ENCODE measurements at regions not wholly inside any gene's neighbourhood (a gene's known extent, or its start where the extent isn't known, plus 50 kb on each side); places are given as distances from the start of the nearest gene placed in this dataset.

DNA sequence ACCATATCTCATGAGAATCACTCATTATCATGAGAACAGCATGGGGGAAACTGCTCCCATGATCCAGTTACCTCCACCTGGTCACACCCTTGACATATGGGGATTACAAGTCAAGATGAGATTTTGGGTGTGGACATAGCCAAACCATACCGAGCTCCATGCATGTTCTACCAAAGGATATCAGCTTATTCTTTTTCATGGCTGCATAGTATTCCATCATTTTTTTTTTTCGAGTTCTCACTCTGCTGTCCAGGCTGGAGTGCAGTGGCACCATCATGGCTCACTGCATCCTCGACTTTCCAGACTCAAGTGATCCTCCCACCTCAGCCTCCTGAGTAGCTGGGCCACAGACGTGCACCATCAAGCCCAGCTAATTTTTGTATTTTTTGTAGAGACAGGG is 668.3 kb downstream of the GATA3 start:
- no peak for TF ChIP-seq EZH2phosphoT487 (IDR thresholded peaks at IDR 0.05; ENCODE audit: insufficient read depth, low read depth)
- no peak for TF ChIP-seq EZH2 (IDR thresholded peaks at IDR 0.05; ENCODE audit: insufficient read depth, poor library complexity, severe bottlenecking)
- H3K9ac ChIP-seq = no peak overlapping the region
- no peaks in the 10 kb centered on the region for H3K36me3 ChIP-seq (ENCODE audit: low read depth)
- DNase-seq = no peak
- in situ Hi-C loops (cut with MboI) = no loop called here
- 12 to 14% methylated on average over 4 of the region's 4 CpGs for WGBS, 2 experiments (ENCODE audit: low coverage in 1 of 2, low lambda C conversion rate in 2 of 2, missing lambda C conversion rate in 2 of 2)
- H3K4me3 ChIP-seq = no peak overlapping the region
- H4K20me1 ChIP-seq (ENCODE audit: insufficient read depth) = no peaks in the 10 kb centered on the region
- H3K27me3 ChIP-seq (replicated peaks; ENCODE audit: insufficient read depth) = no peaks in the 10 kb centered on the region
- H3K4me1 ChIP-seq (ENCODE audit: insufficient read depth) = no peaks in the 10 kb centered on the region
- H3K79me2 ChIP-seq (ENCODE audit: insufficient read depth) = no peaks in the 10 kb centered on the region
- H3K9me3 ChIP-seq (ENCODE audit: low read depth) = peaks cover 4% of the 10 kb centered on the region
- no peaks in the 10 kb centered on the region for H3K9me2 ChIP-seq (ENCODE audit: insufficient read depth)
- H2AFZ ChIP-seq = no peak overlapping the region
- H3K4me2 ChIP-seq (ENCODE audit: unreplicated experiment) = no peak overlapping the region
- H3K27ac ChIP-seq = no peak overlapping the region
- H3F3A ChIP-seq (ENCODE audit: insufficient read depth) = no peaks in the 10 kb centered on the region

- Histone ChIP-seq H3K27ac (no peak overlapping the region), H3K36me3 (ENCODE audit: low read depth) (no peaks in the 10 kb centered on the region), H3K4me1 (ENCODE audit: insufficient read depth) (no peaks in the 10 kb centered on the region), H3K4me2 (ENCODE audit: unreplicated experiment) (no peak overlapping the region), H3K9ac (no peak overlapping the region), H3F3A (ENCODE audit: insufficient read depth) (no peaks in the 10 kb centered on the region), H3K9me2 (ENCODE audit: insufficient read depth) (no peaks in the 10 kb centered on the region), H3K79me2 (ENCODE audit: insufficient read depth) (no peaks in the 10 kb centered on the region), H4K20me1 (ENCODE audit: insufficient read depth) (no peaks in the 10 kb centered on the region), H3K27me3 (replicated peaks; ENCODE audit: insufficient read depth) (no peaks in the 10 kb centered on the region), H3K4me3 (no peak overlapping the region), H3K9me3 (ENCODE audit: low read depth) (peaks cover 5% of the 10 kb centered on the region), H2AFZ (no peak overlapping the region)
- 18 to 26% methylated on average over 8 of the region's 8 CpGs for WGBS, 2 experiments (ENCODE audit: low coverage in 1 of 2, low lambda C conversion rate in 2 of 2, missing lambda C conversion rate in 2 of 2)
- TF ChIP-seq EZH2phosphoT487 (IDR thresholded peaks at IDR 0.05; ENCODE audit: insufficient read depth, low read depth) (no peak), EZH2 (IDR thresholded peaks at IDR 0.05; ENCODE audit: insufficient read depth, poor library complexity, severe bottlenecking) (no peak)
- DNase-seq = no peak
- in situ Hi-C loops (cut with MboI) = no loop called here
These were observed 670.9 kb downstream of the GATA3 start for GRCh38 chr10:8725343-8725742.

DNA sequence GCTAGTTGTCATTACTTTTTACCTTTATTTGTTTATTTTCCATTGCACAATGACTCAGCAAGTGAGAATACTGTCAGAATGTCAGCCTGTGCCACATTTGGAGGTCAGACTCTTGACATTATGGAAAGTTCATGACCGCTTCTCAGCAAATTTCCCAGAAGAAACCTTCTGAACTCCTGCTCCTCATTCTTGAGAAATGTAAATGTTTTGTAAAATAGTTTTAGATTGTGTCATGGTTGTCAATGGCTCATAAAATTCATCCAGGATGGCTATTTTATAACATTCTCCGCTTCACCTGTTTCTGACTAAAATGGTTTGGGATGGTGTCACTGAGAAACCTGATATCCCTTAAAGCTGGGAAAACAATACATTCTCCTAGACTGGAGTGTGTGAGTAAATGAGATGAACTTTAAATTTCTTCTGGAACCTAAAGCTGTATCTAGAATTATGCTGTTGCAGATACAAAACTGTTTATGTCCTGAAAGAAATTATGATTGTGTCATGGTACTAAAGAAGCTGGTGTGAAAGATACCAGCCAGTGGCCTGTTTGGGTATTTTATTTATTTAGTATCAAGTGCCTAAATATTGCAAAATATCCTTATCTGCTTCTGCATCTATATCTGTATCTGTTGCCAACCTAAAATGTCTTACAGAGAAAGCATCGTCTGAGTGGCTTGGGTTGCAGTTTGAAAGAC is 671.7 kb downstream of the GATA3 start:
- H3K9me2 ChIP-seq (ENCODE audit: insufficient read depth) = no peaks in the 10 kb centered on the region
- H3K27me3 ChIP-seq (replicated peaks; ENCODE audit: insufficient read depth) = no peaks in the 10 kb centered on the region
- in situ Hi-C loops (cut with MboI) = no loop called here
- no peaks in the 10 kb centered on the region for H3K4me1 ChIP-seq (ENCODE audit: insufficient read depth)
- H3K9me3 ChIP-seq (ENCODE audit: low read depth) = peaks cover 5% of the 10 kb centered on the region
- no peaks in the 10 kb centered on the region for H3F3A ChIP-seq (ENCODE audit: insufficient read depth)
- DNase-seq = no peak
- no peaks in the 10 kb centered on the region for H4K20me1 ChIP-seq (ENCODE audit: insufficient read depth)
- no peaks in the 10 kb centered on the region for H3K79me2 ChIP-seq (ENCODE audit: insufficient read depth)
- H3K4me2 ChIP-seq (ENCODE audit: unreplicated experiment) = no peak overlapping the region
- TF ChIP-seq EZH2 (IDR thresholded peaks at IDR 0.05; ENCODE audit: insufficient read depth, poor library complexity, severe bottlenecking) (no peak), EZH2phosphoT487 (IDR thresholded peaks at IDR 0.05; ENCODE audit: insufficient read depth, low read depth) (no peak)
- 20 to 27% methylated on average over 3 of the region's 3 CpGs for WGBS, 2 experiments (ENCODE audit: low coverage in 1 of 2, low lambda C conversion rate in 2 of 2, missing lambda C conversion rate in 2 of 2)
- H3K27ac ChIP-seq = no peak overlapping the region
- H3K4me3 ChIP-seq = no peak overlapping the region
- H2AFZ ChIP-seq = no peak overlapping the region
- H3K36me3 ChIP-seq (ENCODE audit: low read depth) = no peaks in the 10 kb centered on the region
- H3K9ac ChIP-seq = no peak overlapping the region

GRCh38 chr10:8726779-8727084 is 672.2 kb downstream of the GATA3 start:
- Histone ChIP-seq H3K9ac (no peak overlapping the region), H3K4me3 (no peak overlapping the region), H3K36me3 (ENCODE audit: low read depth) (no peaks in the 10 kb centered on the region), H3K9me3 (ENCODE audit: low read depth) (peaks cover 5% of the 10 kb centered on the region), H3K27me3 (replicated peaks; ENCODE audit: insufficient read depth) (no peaks in the 10 kb centered on the region), H4K20me1 (ENCODE audit: insufficient read depth) (no peaks in the 10 kb centered on the region), H3K4me2 (ENCODE audit: unreplicated experiment) (no peak overlapping the region), H3F3A (ENCODE audit: insufficient read depth) (no peaks in the 10 kb centered on the region), H3K27ac (no peak overlapping the region), H3K79me2 (ENCODE audit: insufficient read depth) (no peaks in the 10 kb centered on the region), H3K4me1 (ENCODE audit: insufficient read depth) (no peaks in the 10 kb centered on the region), H2AFZ (no peak overlapping the region), H3K9me2 (ENCODE audit: insufficient read depth) (no peaks in the 10 kb centered on the region)
- in situ Hi-C loops (cut with MboI) = no loop called here
- 4% methylated on average over 5 of the region's 5 CpGs for WGBS, 2 experiments (ENCODE audit: low coverage in 1 of 2, low lambda C conversion rate in 2 of 2, missing lambda C conversion rate in 2 of 2)
- TF ChIP-seq EZH2phosphoT487 (IDR thresholded peaks at IDR 0.05; ENCODE audit: insufficient read depth, low read depth) (no peak), EZH2 (IDR thresholded peaks at IDR 0.05; ENCODE audit: insufficient read depth, poor library complexity, severe bottlenecking) (no peak)
- no peak for DNase-seq
